IMR-90 (cell line): ENCODE measurements at regions not wholly inside any gene's neighbourhood (a gene's known extent, or its start where the extent isn't known, plus 50 kb on each side); places are given as distances from the start of the nearest gene placed in this dataset.

Experiments used
- ATAC-seq: fragments of 200-7000 bp; cut with Tn5 transposase; 2 replicates; pipeline ENCODE4 v1.9.1; 2020; ENCODE audit warnings: low read depth, mild to moderate bottlenecking, moderate library complexity
- BruUV-seq: library from RNA; stranded (reverse); fragments of 400-500 nt; replicated peaks from 2 replicates; lab custom pipeline; 2021; lab: Mats Ljungman, UMichigan
- CTCF ChIA-PET: fragments of 300-600 bp; formaldehyde crosslinking; extraction: SDS; loops from one replicate; lab custom pipeline; 2021; ENCODE audit warnings: antibody characterized with exemption; lab: Yijun Ruan, JAX
- POLR2A ChIA-PET: fragments of 300-600 bp; sonication (Branson Sonifier 250); formaldehyde crosslinking; loops from one replicate; lab custom pipeline; 2022; ENCODE audit warnings: antibody characterized with exemption; ENCODE audit not compliant: unreplicated experiment; lab: Charles Lee
- DNase-seq: peaks from one replicate; pipeline ENCODE4 v3.0.0; 2013
- H2AFZ ChIP-seq: replicated peaks from 2 replicates; pipeline ENCODE3; 2013; ENCODE audit warnings: low read length, mild to moderate bottlenecking; ENCODE audit not compliant: poor library complexity
- H2AK5ac ChIP-seq: 2 replicates; pipeline ENCODE4 v1.6.1; 2013; ENCODE audit warnings: low read depth, low read length, inconsistent platforms
- H2AK9ac ChIP-seq: replicated peaks from 2 replicates; pipeline ENCODE3; 2013; ENCODE audit warnings: mild to moderate bottlenecking, low read depth, low read length, moderate library complexity; ENCODE audit not compliant: poor library complexity
- H2BK120ac ChIP-seq: 2 replicates; pipeline ENCODE4 v1.6.1; 2013; ENCODE audit warnings: low read depth, low read length, inconsistent platforms
- H2BK15ac ChIP-seq: 3 replicates; pipeline ENCODE4 v1.6.1; 2013; ENCODE audit warnings: low read depth, low read length, inconsistent platforms
- H2BK20ac ChIP-seq: 2 replicates; pipeline ENCODE4 v1.6.1; 2013; ENCODE audit warnings: low read depth, mild to moderate bottlenecking, inconsistent platforms, low read length, moderate library complexity
- H2BK5ac ChIP-seq: 2 replicates; pipeline ENCODE4 v1.6.1; 2013; ENCODE audit warnings: mild to moderate bottlenecking, low read depth, low read length, inconsistent platforms; ENCODE audit not compliant: poor library complexity, severe bottlenecking
- H3K14ac ChIP-seq: replicated peaks from 2 replicates; pipeline ENCODE4 v1.6.1; 2013; ENCODE audit warnings: low read depth, low read length, inconsistent platforms
- H3K18ac ChIP-seq: 2 replicates; pipeline ENCODE4 v1.6.1; 2013; ENCODE audit warnings: low read depth, low read length, control low read depth
- H3K23ac ChIP-seq: 2 replicates; pipeline ENCODE4 v1.6.1; 2013; ENCODE audit warnings: low read depth, low read length, inconsistent platforms
- H3K27ac ChIP-seq: 2 replicates; pipeline ENCODE4 v1.5.1; 2013; ENCODE audit warnings: mild to moderate bottlenecking, control low read depth, low read length; ENCODE audit not compliant: insufficient read depth
- H3K27me3 ChIP-seq: 2 replicates; pipeline ENCODE4 v1.6.1; 2013; ENCODE audit warnings: low read length; ENCODE audit not compliant: control insufficient read depth, insufficient read depth
- H3K36me3 ChIP-seq: 2 replicates; pipeline ENCODE4 v1.6.1; 2013; ENCODE audit warnings: low read length, mixed read lengths; ENCODE audit not compliant: control insufficient read depth, insufficient read depth
- H3K4ac ChIP-seq: 2 replicates; pipeline ENCODE4 v1.6.1; 2013; ENCODE audit warnings: low read depth, low read length, inconsistent platforms
- H3K4me1 ChIP-seq: 2 replicates; pipeline ENCODE4 v1.6.1; 2013; ENCODE audit warnings: low read length, mixed read lengths; ENCODE audit not compliant: control insufficient read depth, insufficient read depth
- H3K4me2 ChIP-seq: 2 replicates; pipeline ENCODE4 v1.6.1; 2013; ENCODE audit warnings: low read depth, mild to moderate bottlenecking, control low read depth, low read length, moderate library complexity
- H3K4me3 ChIP-seq: 2 replicates; pipeline ENCODE4 v1.5.1; 2013; ENCODE audit warnings: low read depth, mild to moderate bottlenecking, control low read depth, low read length, moderate library complexity; ENCODE audit not compliant: insufficient read depth
- H3K56ac ChIP-seq: 2 replicates; pipeline ENCODE4 v1.6.1; 2013; ENCODE audit warnings: low read length, inconsistent platforms; ENCODE audit not compliant: insufficient read depth; ENCODE audit errors: extremely low read depth
- H3K79me1 ChIP-seq, 2 experiments: 2 replicates each; pipeline ENCODE4 v1.6.1; 2013; ENCODE audit warnings: low read length in 2 of 2, inconsistent platforms in 1 of 2, low read depth in 1 of 2
- H3K9ac ChIP-seq: 2 replicates; pipeline ENCODE4 v1.6.1; 2013; ENCODE audit warnings: low read depth, low read length, control low read depth
- H3K9me1 ChIP-seq: 2 replicates; pipeline ENCODE4 v1.6.1; 2013; ENCODE audit warnings: low read length, inconsistent platforms; ENCODE audit not compliant: insufficient read depth
- H3K9me3 ChIP-seq: 2 replicates; pipeline ENCODE4 v1.6.1; 2013; ENCODE audit warnings: low read length; ENCODE audit not compliant: control insufficient read depth, insufficient read depth
- H4K20me1 ChIP-seq: 2 replicates; pipeline ENCODE4 v1.6.1; 2013; ENCODE audit warnings: low read length, inconsistent platforms; ENCODE audit not compliant: insufficient read depth
- H4K5ac ChIP-seq: 2 replicates; pipeline ENCODE4 v1.6.1; 2013; ENCODE audit warnings: mild to moderate bottlenecking, low read depth, low read length, control low read depth
- H4K8ac ChIP-seq, 2 experiments: 2 replicates each; pipeline ENCODE4 v1.6.1; 2013; ENCODE audit warnings: low read depth in 2 of 2, low read length in 2 of 2, control low read depth in 1 of 2, inconsistent platforms in 1 of 2
- H4K91ac ChIP-seq: 2 replicates; pipeline ENCODE4 v1.6.1; 2013; ENCODE audit warnings: low read depth, low read length, inconsistent platforms; ENCODE audit not compliant: insufficient read depth
- BHLHE40 ChIP-seq: fragments of 150-350 bp; IDR thresholded peaks from 2 replicates; pipeline ENCODE4 v1.6.1; 2016; ENCODE audit warnings: mild to moderate bottlenecking, low read depth, low read length
- CEBPB ChIP-seq: IDR thresholded peaks from 2 replicates; pipeline ENCODE4 v1.6.1; 2012; ENCODE audit warnings: low read depth, low read length, improper control_type of control experiment
- CHD1 ChIP-seq: IDR thresholded peaks from 2 replicates; pipeline ENCODE4 v1.6.1; 2012; ENCODE audit warnings: low read depth, low read length, improper control_type of control experiment
- CTCF ChIP-seq: conservative IDR thresholded peaks from 2 replicates; pipeline ENCODE4 v1.5.1; 2012; ENCODE audit warnings: mild to moderate bottlenecking, low read depth, low read length, improper control_type of control experiment
- FOS ChIP-seq: fragments of 150-350 bp; IDR thresholded peaks from 2 replicates; pipeline ENCODE4 v1.6.1; 2016; ENCODE audit warnings: low read depth, low read length
- MAFK ChIP-seq: IDR thresholded peaks from 2 replicates; pipeline ENCODE4 v1.6.1; 2012; ENCODE audit warnings: low read depth, low read length, improper control_type of control experiment
- MAZ ChIP-seq: IDR thresholded peaks from 2 replicates; pipeline ENCODE4 v1.6.1; 2012; ENCODE audit warnings: low read depth, mild to moderate bottlenecking, low read length, improper control_type of control experiment, moderate library complexity, borderline replicate concordance
- MXI1 ChIP-seq: IDR thresholded peaks from 2 replicates; pipeline ENCODE4 v1.6.1; 2012; ENCODE audit warnings: low read depth, mild to moderate bottlenecking, low read length, moderate library complexity, borderline replicate concordance
- NFE2L2 ChIP-seq: fragments of 150-350 bp; IDR thresholded peaks from 2 replicates; pipeline ENCODE4 v1.6.1; 2016; ENCODE audit warnings: low read depth, mild to moderate bottlenecking, low read length
- POLR2A ChIP-seq: IDR thresholded peaks from 2 replicates; pipeline ENCODE4 v1.6.1; 2012; ENCODE audit warnings: mild to moderate bottlenecking, low read depth, low read length
- RAD21 ChIP-seq: IDR thresholded peaks from 2 replicates; pipeline ENCODE4 v1.6.1; 2012; ENCODE audit warnings: low read length, improper control_type of control experiment
- RCOR1 ChIP-seq: IDR thresholded peaks from 2 replicates; pipeline ENCODE4 v1.6.1; 2012; ENCODE audit warnings: mild to moderate bottlenecking, low read length, improper control_type of control experiment; ENCODE audit not compliant: insufficient replicate concordance
- RFX5 ChIP-seq: IDR thresholded peaks from 2 replicates; pipeline ENCODE4 v1.8.0; 2012; ENCODE audit warnings: low read depth, mild to moderate bottlenecking, low read length, moderate library complexity
- SMC3 ChIP-seq: fragments of 150-350 bp; IDR thresholded peaks from 2 replicates; pipeline ENCODE4 v1.6.1; 2016; ENCODE audit warnings: low read depth, mild to moderate bottlenecking, antibody characterized with exemption, low read length, moderate library complexity
- WGBS, 2 experiments: methylation state at CpG; one replicate each; pipeline versions ENCODE4 v1.1.5 to v1.1.7; 2013; ENCODE audit warnings: missing lambda C conversion rate in 2 of 2; ENCODE audit not compliant: insufficient read length in 1 of 2; ENCODE audit errors: extremely low coverage in 2 of 2; 5-methylcytosine and 5-hydroxymethylcytosine counted together
- dilution Hi-C: fragments of 300-500 bp; cut with HindIII; formaldehyde crosslinking; loops from one replicate; pipeline ENCODE4 v1.14.3; 2018; ENCODE audit warnings: low sequenced_read_pairs; ENCODE audit not compliant: unreplicated experiment
- in situ Hi-C: fragments of 300-500 bp; cut with MboI; formaldehyde crosslinking; loops from 3 replicates; pipeline ENCODE4 v1.14.3; 2019; ENCODE audit warnings: low sequenced_read_pairs, inconsistent platforms, mixed read lengths
- intact Hi-C: fragments of 100-400 bp; cut with micrococcal nuclease; formaldehyde crosslinking; loops from 2 replicates; pipeline ENCODE4 v1.10.0; 2022
- TF ChIP-seq, protein P1 (sequence below): fragments of 150-350 bp; IDR thresholded peaks from 2 replicates; pipeline ENCODE4 v1.6.1; 2017; ENCODE audit warnings: mild to moderate bottlenecking, antibody characterized with exemption, low read length, low read depth
- TF ChIP-seq, protein P2 (sequence below): fragments of 150-350 bp; IDR thresholded peaks from 2 replicates; pipeline ENCODE4 v1.6.1; 2016; ENCODE audit warnings: low read depth, mild to moderate bottlenecking, low read length, moderate library complexity, borderline replicate concordance

DNA sequence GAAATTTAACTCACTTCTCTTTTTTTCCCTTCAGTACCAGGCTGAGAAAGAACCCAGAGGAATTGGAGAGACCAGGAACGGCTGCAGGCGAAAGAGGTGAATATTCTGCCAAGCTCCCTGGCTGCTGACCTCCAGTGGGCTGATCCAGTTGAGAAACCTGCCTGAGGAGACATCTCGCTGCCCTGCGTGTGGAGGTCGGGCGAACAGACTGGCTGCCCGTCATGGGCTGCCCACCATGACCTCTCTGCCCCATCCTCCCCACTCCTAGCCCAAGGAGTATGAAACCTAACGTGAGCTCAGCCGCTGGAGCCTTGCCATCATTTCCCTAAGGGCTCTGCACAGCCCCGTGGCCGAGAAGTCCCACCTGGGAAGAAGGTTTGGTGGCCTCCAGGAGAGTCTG, 148.8 kb upstream of the SALL3 start:
- Histone ChIP-seq H4K8ac (no peak overlapping the region), H3K4me1 (no peaks in the 10 kb centered on the region), H3K23ac (no peak overlapping the region), H2AK5ac (no peak overlapping the region), H3K56ac (no peak overlapping the region), H3K4me2 (no peak overlapping the region), H3K36me3 (no peaks in the 10 kb centered on the region), H2BK20ac (no peak overlapping the region), H2BK15ac (no peak overlapping the region), H3K9me3 (peaks cover 45% of the 10 kb centered on the region), H3K4ac (no peak overlapping the region), H2BK120ac (no peak overlapping the region), H2AK9ac (no peak overlapping the region), H3K18ac (no peak overlapping the region), H3K9ac (no peak overlapping the region), H2AFZ (no peak overlapping the region), H3K27ac (no peak overlapping the region), H3K79me1 (no peaks in the 10 kb centered on the region), H4K5ac (no peak overlapping the region), H4K20me1 (no peaks in the 10 kb centered on the region), H4K91ac (no peak overlapping the region), H3K9me1 (no peaks in the 10 kb centered on the region), H3K14ac (no peak overlapping the region), H2BK5ac (no peak overlapping the region), H3K27me3 (no peaks in the 10 kb centered on the region), H3K4me3 (no peak overlapping the region)
- TF ChIP-seq RCOR1, result no peak
- no peak for TF ChIP-seq CEBPB
- TF ChIP-seq CHD1, result no peak
- TF ChIP-seq POLR2A, result no peak
- no peak for TF ChIP-seq NFE2L2
- TF ChIP-seq, protein P1, sequence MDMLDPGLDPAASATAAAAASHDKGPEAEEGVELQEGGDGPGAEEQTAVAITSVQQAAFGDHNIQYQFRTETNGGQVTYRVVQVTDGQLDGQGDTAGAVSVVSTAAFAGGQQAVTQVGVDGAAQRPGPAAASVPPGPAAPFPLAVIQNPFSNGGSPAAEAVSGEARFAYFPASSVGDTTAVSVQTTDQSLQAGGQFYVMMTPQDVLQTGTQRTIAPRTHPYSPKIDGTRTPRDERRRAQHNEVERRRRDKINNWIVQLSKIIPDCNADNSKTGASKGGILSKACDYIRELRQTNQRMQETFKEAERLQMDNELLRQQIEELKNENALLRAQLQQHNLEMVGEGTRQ, result no peak
- TF ChIP-seq SMC3, result no peak
- TF ChIP-seq CTCF, result no peak
- no peak for TF ChIP-seq MAFK
- TF ChIP-seq BHLHE40, result no peak
- no peak for TF ChIP-seq MXI1
- no peak for TF ChIP-seq RAD21
- no peak for TF ChIP-seq MAZ
- no peak for TF ChIP-seq RFX5
- TF ChIP-seq, protein P2, sequence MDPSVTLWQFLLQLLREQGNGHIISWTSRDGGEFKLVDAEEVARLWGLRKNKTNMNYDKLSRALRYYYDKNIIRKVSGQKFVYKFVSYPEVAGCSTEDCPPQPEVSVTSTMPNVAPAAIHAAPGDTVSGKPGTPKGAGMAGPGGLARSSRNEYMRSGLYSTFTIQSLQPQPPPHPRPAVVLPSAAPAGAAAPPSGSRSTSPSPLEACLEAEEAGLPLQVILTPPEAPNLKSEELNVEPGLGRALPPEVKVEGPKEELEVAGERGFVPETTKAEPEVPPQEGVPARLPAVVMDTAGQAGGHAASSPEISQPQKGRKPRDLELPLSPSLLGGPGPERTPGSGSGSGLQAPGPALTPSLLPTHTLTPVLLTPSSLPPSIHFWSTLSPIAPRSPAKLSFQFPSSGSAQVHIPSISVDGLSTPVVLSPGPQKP, result no peak
- no peak for TF ChIP-seq FOS
- dilution Hi-C loops, result no loop called here
- ChIA-PET POLR2A (no interaction called here), CTCF (no interaction called here)
- intact Hi-C loops, result no loop called here
- in situ Hi-C loops, result no loop called here
- WGBS, 2 experiments, result 60% methylated on average over 3 of the region's 11 CpGs; no CpG with 5 or more reads in 1 of the 2 experiments
- DNase-seq (no peak), ATAC-seq (no peak)
- no TSS peak for BruUV-seq
